NCI-H226 (cell line): ENCODE measurements at regions not wholly inside any gene's neighbourhood (a gene's known extent, or its start where the extent isn't known, plus 50 kb on each side); places are given as distances from the start of the nearest gene placed in this dataset.
"Not testable (repeated sequence)": the region's sequence is repeated elsewhere in the genome, so short reads cannot be mapped to it uniquely, and the experiment has no call there.

Experiments used
- DNase-seq: peaks from one replicate; pipeline ENCODE4 v3.0.0-alpha.2; 2015

- DNase-seq: not testable (repeated sequence)
Measured at GRCh38 chr13:23053711-23054110, 127.1 kb upstream of the SGCG start.

DNA sequence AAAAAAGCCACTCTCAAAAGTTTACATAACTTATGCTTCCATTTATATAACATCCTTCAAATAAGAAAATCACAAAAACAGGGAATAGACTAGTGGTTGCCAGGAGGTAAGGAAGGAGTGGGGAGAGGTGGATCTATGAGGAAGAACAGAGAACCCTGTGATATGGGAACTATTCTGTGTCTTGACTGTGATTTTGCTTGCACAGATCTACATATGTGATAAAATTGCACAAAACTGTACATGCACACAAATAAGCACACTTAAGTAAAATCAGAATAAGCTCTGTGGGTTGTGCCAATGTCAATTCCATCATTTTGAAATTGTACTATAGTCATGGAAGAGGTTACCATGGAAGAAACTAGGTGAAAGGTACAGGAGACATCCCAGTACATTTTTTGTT, 121.6 kb upstream of the SGCG start:
- no peak for DNase-seq

GRCh38 chr13:23060959-23061358, 119.8 kb upstream of the SGCG start:
- no peak for DNase-seq

- DNase-seq: no peak
Measured at GRCh38 chr13:23067129-23067528, 113.7 kb upstream of the SGCG start.

- peak; percentile 53 for DNase-seq
Measured at GRCh38 chr13:23069566-23069965, 111.2 kb upstream of the SGCG start.

DNA sequence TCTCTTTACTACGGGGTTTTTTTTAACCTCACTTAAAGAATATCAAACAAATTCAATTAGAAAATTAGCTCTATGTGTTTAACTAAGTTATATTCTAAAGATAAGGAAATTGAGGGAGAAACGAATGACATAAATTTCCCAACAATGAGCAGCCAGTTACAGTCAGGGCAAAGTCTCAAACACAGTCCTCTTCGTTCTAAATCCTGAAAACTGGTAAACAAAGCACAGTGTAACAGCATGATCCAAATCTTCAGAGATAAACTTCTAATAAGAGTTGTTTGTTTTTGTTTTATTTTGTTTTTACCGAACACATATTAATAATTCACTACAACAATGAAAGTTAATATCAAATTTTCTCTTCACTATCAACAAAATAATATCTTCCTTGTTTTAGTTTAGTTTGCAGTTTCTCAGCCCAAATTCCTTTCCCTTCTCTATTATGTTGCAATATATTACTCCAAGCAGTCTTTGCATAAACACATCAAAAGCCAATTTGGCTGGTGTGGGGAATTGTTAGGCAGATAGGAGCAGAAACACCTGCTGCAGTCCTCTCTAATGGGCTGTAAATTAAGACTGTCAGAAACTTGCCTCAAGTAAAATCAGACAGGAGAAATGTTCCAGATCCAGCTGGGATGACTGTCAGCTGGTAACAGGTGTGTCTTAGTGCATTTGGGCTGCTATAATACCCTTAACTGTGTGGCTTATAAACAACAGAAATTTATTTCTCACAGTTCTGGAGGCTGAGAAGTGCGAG, 106.5 kb upstream of the SGCG start:
- no peak for DNase-seq

GRCh38 chr13:23081220-23081619, 99.6 kb upstream of the SGCG start:
- DNase-seq: no peak

DNA sequence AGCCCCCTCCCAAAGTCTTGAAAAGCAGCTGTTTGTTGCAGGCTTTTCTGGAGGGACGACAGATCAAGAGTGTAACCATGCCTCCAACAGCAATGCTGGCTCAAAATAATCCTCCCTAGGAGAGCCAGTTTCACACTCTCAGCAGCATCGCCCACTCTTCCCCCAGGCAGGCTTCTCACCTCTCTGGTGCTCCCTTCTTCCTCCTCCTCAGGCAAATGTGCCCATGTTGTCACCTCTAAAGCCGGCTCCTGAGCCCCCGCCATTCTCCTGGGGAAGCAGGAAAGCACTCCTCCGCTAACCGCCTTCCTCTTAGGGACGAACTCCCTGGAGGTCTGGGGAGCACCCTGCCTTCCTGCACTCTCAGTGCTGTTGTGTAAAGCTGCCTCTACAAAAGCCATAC, 98.9 kb upstream of the SGCG start:
- DNase-seq: no peak

DNA sequence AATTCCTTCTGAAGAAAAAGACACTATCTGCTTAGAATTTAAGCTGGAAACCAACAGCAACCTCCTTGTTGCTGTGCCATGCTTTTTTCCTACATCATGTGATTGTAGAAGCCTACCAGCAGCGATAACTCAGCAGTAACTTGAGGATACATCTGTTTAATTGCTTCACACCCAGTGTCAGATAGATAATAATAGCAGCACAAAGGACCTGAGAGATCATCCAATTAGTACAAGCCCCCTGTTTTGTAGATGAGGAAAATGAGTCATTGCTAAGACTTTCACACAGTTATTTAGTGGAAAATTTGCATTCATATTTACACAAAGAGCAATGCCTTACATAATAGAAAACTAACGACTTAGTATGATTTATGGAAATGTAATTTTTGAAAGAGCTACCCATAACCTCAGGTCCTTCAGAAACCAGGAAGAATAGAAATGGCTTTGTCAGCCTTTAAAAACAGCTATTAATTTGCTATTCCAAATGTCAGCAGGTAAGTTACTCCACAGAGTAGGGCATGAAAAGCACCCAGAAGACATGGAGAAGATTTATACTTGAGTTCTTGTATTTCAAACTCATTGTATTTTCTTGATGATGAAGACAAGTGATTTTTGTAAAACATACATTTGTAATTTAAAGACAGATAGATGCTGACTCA, 93.7 kb upstream of the SGCG start:
- no peak for DNase-seq

DNA sequence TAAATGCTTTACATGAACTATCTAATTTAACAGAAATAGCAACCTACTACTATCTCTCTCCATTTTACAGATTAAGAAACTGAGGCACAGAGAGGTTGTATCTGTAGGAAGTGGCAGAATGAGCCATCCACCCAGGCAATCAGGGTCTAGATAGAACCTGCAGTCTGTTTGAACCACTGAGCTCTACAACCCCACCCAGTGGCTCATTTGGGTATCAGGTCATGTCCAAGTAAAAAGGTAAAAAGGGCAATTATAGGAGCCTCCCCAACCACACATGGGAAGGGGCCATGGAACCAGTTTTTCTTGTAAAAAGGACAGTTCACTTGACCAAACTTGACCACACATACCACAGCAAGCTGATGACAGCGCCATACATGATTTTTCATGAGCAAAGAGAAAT, 92.9 kb upstream of the SGCG start:
- peak; percentile 3 for DNase-seq

DNA sequence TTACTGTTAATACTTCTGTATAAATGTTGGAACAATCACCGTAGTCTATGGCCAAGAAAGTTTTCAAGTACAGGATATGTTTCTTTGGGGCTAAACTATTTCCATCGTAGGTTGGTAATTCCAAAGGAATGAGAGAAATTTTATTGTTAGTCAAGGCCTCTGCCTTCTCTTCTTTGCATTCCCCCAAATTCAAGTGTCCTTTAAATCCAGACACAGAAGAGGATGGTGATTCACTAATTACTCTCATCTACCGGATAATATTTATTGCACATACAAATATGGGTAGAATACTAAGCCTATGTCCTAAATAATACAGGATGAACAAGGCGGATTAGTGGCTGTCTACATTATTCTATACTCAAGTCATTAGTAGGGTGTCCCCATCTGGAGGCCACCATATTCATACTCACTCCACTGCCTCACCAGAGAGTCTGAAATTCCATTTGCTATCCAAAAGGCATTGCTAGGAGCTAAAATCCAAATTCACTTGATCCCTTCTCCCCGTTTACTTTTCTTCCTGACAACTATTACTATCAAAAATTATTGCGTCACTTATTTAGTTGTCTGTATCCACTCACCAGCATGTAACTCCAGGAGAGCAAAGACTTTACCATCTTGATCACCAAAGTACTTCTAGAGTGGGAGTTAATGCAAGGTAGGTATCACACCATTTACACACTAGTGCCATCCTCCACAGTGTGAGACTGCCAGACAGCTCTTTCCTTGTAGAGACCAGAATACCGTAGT, 82.4 kb upstream of the SGCG start:
- DNase-seq: no peak

GRCh38 chr13:23105051-23105450, 75.7 kb upstream of the SGCG start:
- no peak for DNase-seq

DNA sequence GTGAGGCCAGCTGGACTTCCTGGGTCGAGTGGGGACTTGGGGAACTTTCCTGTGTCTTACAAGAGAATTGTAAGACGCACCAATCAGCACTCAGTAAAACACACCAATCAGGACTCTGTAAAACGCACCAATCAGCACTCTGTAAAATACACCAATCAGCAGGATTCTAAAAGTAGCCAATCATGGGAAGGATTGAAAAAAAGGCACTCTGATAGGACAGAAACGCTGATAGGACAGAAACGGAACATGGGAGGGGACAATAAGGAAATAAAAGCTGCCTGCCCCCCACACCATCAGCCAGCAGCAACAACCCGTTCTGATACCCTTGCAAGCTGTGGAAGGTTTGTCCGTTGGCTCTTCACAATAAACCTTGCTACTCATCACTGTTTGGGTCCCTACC, 73.1 kb upstream of the SGCG start:
- DNase-seq: no peak

DNA sequence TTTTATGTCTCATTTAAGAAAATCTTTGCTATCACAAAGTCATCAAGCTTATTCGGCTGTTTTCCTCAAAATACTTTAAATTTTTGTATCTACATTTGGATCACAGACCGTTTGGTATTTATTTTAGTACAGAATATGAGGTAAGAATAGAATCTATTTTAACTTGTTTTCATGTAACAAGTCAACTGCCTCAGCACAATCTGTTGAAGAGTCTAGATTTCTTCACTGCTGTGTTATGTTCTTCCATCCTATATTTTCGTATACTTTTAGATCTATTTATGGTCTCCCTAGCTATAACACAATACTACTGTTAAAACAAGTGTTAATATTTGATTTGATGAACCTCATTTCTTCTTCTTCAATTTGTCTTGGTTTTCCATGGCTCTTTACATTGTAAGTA, 61.6 kb upstream of the SGCG start:
- no peak for DNase-seq

- DNase-seq: not testable (repeated sequence)
Measured at GRCh38 chr13:23127540-23127939, 53.2 kb upstream of the SGCG start.

DNA sequence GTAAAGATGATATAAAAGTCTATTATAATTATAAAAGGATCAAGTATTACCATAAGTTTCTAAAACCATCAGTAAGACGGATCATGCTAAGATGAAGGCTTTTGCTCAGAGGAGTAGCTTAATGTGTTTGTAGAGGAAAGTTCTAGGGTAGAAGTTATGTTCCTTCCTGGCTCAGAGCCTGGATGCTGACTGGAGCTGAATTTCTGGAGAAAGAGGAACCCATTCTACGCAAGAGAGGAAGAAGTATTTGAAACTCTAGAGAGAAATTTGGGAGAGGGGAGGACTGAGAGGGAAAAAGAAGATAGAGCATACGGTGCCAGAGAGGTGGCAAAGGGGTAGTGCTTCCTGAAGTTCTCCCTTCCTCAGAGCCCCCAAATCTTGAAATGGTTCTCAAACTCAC, 51.4 kb upstream of the SGCG start:
- no peak for DNase-seq
